Transverse colon (tissue), 4 donors: ENCODE measurements at regions not wholly inside any gene's neighbourhood (a gene's known extent, or its start where the extent isn't known, plus 50 kb on each side); places are given as distances from the start of the nearest gene placed in this dataset.

ENCODE experiments used
- DNase-seq: peaks from one replicate; pipeline ENCODE4 v3.0.0-alpha.2; 2019
- H3K27ac ChIP-seq, 4 donors: fragments of 200-600 bp; sonication (generic); 2 replicates each; pipeline ENCODE4 v1.5.1; 2016 to 2018; ENCODE audit warnings: inconsistent platforms in 4 of 4
- H3K27me3 ChIP-seq: fragments of 200-600 bp; sonication (generic); 2 replicates; pipeline ENCODE4 v1.5.1; 2017; ENCODE audit warnings: inconsistent platforms
- H3K36me3 ChIP-seq, 4 donors: fragments of 200-600 bp; sonication (generic); 2 replicates each; pipeline ENCODE4 v1.5.1; 2017 to 2019; ENCODE audit warnings: inconsistent platforms in 4 of 4
- H3K4me1 ChIP-seq, 4 donors: fragments of 200-600 bp; sonication (generic); 2 replicates each; pipeline ENCODE4 v1.5.1; 2017 to 2020; ENCODE audit warnings: inconsistent platforms in 4 of 4
- H3K4me3 ChIP-seq, 4 donors: fragments of 200-600 bp; sonication (generic); 1 replicate in 1 of 4; 2 replicates in 3 of 4; pipeline versions ENCODE4 v1.5.1 to v1.6.1; 2017 to 2019; ENCODE audit warnings: inconsistent platforms in 4 of 4
- H3K9me3 ChIP-seq, 2 donors: fragments of 200-600 bp; sonication (generic); 2 replicates each; pipeline ENCODE4 v1.5.1; 2017 to 2019; ENCODE audit warnings: inconsistent platforms in 2 of 2
- CTCF ChIP-seq, 5 experiments: fragments of 200-600 bp in 3 of 5; fragments of 450-650 bp in 2 of 5; sonication (generic) in 3 of 5; IDR thresholded peaks; 1 replicate in 2 of 5; 2 replicates in 3 of 5; pipeline ENCODE4 v1.5.1; 2016 to 2017; ENCODE audit warnings: antibody characterized with exemption in 5 of 5, inconsistent platforms in 3 of 5, mild to moderate bottlenecking in 2 of 5, moderate library complexity in 1 of 5
- EP300 ChIP-seq: sonication (generic); formaldehyde crosslinking; IDR thresholded peaks from one replicate; pipeline ENCODE4 v1.6.1; 2017; ENCODE audit warnings: antibody characterized with exemption, low read depth
- POLR2A ChIP-seq: fragments of 450-650 bp; IDR thresholded peaks from one replicate; pipeline ENCODE4 v1.6.1; 2016; ENCODE audit warnings: antibody characterized with exemption, mild to moderate bottlenecking, moderate library complexity
- POLR2AphosphoS5 ChIP-seq, 3 donors: sonication (generic); formaldehyde crosslinking; IDR thresholded peaks; one replicate each; pipeline ENCODE4 v1.6.1; 2016; ENCODE audit warnings: antibody characterized with exemption in 3 of 3
- whole genome bisulfite sequencing, 2 donors: methylation state at CpG; one replicate each; pipeline ENCODE4 v1.1.5; 2018; ENCODE audit warnings: low coverage in 1 of 2; 5-methylcytosine and 5-hydroxymethylcytosine counted together
- in situ Hi-C, 4 donors: fragments of 200-750 bp; cut with MboI; loops; one replicate each; pipeline versions ENCODE4 v1.15.0 to v1.15.1; 2017; ENCODE audit warnings: low sequenced_read_pairs in 3 of 4, low pct_ligation_motif_present in 1 of 4, low pct_unique_long_range_greater_than_20kb in 1 of 4
- intact Hi-C: fragments of 100-400 bp; cut with DNase I; formaldehyde crosslinking; loops from one replicate; pipeline ENCODE4 v1.15.1; 2023; ENCODE audit warnings: low total_unique reads

DNA sequence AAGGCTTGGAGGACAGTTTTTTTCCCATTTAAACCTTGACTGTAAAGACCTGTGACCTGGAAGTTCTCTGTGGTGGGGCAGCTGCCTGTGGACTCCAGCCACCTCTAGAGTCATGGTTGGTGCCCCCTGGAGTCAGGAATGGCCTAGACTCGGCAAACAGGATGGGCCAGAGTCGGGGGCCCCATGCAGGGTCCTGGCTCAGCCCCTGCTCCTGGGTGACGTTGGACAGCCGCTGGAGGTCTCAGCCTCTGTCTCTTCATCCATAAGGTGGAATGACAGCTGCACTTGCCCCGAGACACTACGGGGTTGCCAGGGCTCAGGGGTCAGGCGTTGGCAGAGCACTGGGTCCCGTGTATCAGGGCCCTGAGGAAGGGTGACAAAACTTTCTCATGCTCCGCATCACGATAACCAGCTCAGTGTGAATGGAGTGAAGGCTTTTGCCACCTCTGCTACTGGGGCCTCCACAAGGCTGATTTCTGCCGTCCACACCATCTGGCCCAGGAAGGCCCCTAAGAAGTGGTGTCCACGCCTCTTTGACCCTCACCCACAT is 58.5 kb upstream of the TTC34 start:
- intact Hi-C loops (no loop called here), in situ Hi-C loops (no loop called here)
- no peaks in the 10 kb centered on the region for H3K36me3 ChIP-seq
- H3K4me3 ChIP-seq, result no peak overlapping the region
- TF ChIP-seq CTCF (IDR thresholded peaks at IDR 0.05) (no peak), POLR2AphosphoS5 (IDR thresholded peaks at IDR 0.05) (no peak), EP300 (no peak), POLR2A (no peak)
- peaks cover 36% of the 10 kb centered on the region for H3K27me3 ChIP-seq
- no peak for DNase-seq
- no peak overlapping the region for H3K27ac ChIP-seq
- WGBS, 2 donors, result 73% methylated on average over 11 of the region's 12 CpGs; no CpG with 5 or more reads in 1 of the 2 donors
- no peaks in the 10 kb centered on the region for H3K4me1 ChIP-seq
- H3K9me3 ChIP-seq, result no peaks in the 10 kb centered on the region

DNA sequence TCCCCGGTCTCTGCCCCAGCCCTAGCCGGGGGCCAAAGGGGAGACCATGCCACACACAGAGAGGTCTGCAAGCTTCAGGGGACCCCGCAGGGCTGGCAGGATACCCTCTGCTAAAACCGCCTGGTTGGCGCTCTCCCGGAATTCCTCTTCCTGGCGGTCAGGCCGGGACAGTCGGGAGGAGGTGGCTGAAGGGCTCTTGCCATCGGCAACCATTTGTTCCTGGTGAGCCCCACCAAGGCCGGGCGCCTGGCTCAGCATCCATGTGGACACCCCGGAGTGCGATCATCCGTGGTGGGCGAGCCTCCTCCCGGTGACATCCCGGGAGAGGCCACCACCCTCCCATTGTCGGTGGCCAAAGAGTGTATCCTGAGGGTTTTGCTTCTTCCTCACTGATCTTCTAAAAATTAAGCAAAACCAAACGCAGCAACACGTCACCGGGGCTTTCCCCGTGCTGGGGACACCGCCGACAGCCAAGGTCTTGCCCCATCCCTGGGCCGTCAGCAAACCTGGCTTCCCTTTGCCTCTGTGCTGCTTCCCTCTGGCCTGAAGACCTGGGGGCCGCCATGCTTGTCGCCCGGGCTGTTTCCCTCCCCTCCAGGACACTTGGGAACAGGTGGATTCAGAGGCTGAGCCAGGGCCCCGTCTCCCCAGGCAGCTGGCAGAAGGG is 59.1 kb upstream of the TTC34 start:
- intact Hi-C loops (no loop called here), in situ Hi-C loops (no loop called here)
- Histone ChIP-seq H3K27ac (no peak overlapping the region), H3K9me3 (no peaks in the 10 kb centered on the region), H3K4me1 (no peaks in the 10 kb centered on the region), H3K4me3 (no peak overlapping the region), H3K36me3 (no peaks in the 10 kb centered on the region), H3K27me3 (peaks cover 42% of the 10 kb centered on the region)
- DNase-seq, result no peak
- WGBS, 2 donors, result 87% methylated on average over 30 of the region's 30 CpGs; no CpG with 5 or more reads in 1 of the 2 donors
- TF ChIP-seq POLR2A (no peak), POLR2AphosphoS5 (IDR thresholded peaks at IDR 0.05) (no peak), CTCF (IDR thresholded peaks at IDR 0.05) (no peak), EP300 (no peak)

DNA sequence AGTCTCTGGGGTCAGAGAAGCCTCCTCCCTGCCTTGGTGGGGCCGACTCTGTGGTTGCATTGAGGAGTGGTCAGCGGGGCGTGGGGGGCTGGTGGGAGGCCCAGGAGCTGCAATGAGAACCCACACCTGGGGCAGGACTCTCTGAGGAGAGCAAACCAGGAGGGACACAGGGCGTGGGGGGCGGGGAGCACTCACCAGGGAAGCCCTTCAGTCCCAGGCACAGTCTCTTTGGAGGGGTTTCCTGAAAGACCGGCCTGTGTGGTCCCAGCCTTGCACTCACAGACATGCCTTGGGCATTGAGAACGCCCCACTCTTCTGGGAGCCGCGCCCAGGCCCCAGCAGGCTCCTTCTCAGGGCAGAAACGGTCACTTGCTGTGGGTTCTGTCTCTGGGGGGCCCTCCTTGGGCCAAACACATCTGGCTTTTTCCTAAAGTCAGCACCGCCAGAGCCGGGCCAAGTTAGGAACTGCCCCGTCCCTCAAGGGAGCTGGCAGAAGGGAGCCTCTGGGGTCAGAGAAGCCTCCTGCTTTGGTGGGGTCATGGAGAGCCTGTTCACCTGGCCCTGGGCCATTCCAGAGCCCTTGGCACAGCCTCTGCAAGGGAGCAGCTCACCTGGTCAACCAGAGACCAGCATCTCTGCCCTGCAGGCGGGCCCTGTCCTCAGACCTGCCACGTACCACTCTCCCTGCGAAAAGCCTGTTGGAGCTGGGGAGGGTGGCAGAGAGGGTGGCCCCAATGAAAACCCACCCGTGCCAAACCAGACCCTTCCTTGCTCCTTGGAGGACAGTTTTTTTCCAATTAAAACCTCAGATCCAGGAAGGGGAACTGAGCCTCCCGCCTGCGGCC is 59.9 kb upstream of the TTC34 start:
- H3K4me1 ChIP-seq, result no peaks in the 10 kb centered on the region
- H3K9me3 ChIP-seq, result no peaks in the 10 kb centered on the region
- H3K36me3 ChIP-seq, result no peaks in the 10 kb centered on the region
- H3K27ac ChIP-seq, result no peak overlapping the region
- intact Hi-C loops (no loop called here), in situ Hi-C loops (no loop called here)
- H3K27me3 ChIP-seq, result peaks cover 46% of the 10 kb centered on the region
- DNase-seq, result no peak
- TF ChIP-seq POLR2A (no peak), CTCF (IDR thresholded peaks at IDR 0.05) (no peak), EP300 (no peak), POLR2AphosphoS5 (IDR thresholded peaks at IDR 0.05) (no peak)
- WGBS, 2 donors, result 79% methylated on average over 19 of the region's 19 CpGs; no CpG with 5 or more reads in 1 of the 2 donors
- no peak overlapping the region for H3K4me3 ChIP-seq
